ENCODE measurements at regions not wholly inside any gene's neighbourhood (a gene's known extent, or its start where the extent isn't known, plus 50 kb on each side); places are given as distances from the start of the nearest gene placed in this dataset.

DNA sequence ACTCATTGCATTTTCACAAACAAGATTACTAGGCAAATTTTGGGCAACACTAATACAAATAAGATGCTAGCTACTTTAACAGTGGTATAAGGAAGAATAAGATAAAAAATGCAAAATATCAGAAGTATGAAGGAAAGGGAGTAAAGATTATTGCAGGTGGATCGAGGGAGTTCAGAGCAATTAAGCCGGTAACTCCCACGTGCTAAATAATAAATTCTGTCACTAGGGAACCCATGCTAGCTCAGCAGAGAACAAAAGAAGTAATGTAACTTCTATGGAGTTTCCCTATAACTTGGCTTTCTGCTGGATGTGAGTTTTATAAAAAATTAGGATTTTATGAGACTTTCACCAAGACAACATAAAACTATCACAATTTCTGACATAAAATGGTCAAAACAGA lies 470.5 kb upstream of the RGS18 start:
- peaks cover 0 to 3% (median 0%) of the 10 kb centered on the region in 4 donors for H3K9me3 ChIP-seq
- 61 to 68% methylated on average over 3 of the region's 3 CpGs for WGBS, 2 donors

DNA sequence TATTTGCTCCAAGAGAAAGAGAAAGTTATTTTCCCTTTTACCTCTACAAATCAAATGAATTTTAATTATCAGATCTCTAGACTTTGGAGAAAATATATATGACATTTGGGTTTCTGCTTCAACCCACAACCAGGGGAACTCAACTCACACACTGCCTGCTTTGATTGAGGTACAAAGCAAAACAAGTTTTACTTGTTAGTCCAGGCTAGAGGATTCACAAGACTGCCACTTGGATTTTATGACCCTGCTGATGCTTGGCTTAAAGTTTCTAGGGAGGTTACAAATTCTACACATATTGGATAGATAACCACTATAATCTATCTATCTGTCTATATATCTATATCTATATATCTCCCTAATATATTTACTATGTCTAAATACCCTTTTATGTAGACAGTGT lies 467.3 kb upstream of the RGS18 start:
- H3K36me3 ChIP-seq = no peaks in the 10 kb centered on the region
- H3K4me3 ChIP-seq = no peak overlapping the region
- peaks cover 0 to 3% (median 0%) of the 10 kb centered on the region in 4 donors for H3K9me3 ChIP-seq
- H3K4me1 ChIP-seq = no peaks in the 10 kb centered on the region
- ATAC-seq (ENCODE audit: low FRiP score in 2 of 2) (no peak), DNase-seq (no peak)
- no peak overlapping the region for H3K27ac ChIP-seq
- no peak for TF ChIP-seq EP300 (IDR thresholded peaks at IDR 0.05)
- TF ChIP-seq, protein P1, sequence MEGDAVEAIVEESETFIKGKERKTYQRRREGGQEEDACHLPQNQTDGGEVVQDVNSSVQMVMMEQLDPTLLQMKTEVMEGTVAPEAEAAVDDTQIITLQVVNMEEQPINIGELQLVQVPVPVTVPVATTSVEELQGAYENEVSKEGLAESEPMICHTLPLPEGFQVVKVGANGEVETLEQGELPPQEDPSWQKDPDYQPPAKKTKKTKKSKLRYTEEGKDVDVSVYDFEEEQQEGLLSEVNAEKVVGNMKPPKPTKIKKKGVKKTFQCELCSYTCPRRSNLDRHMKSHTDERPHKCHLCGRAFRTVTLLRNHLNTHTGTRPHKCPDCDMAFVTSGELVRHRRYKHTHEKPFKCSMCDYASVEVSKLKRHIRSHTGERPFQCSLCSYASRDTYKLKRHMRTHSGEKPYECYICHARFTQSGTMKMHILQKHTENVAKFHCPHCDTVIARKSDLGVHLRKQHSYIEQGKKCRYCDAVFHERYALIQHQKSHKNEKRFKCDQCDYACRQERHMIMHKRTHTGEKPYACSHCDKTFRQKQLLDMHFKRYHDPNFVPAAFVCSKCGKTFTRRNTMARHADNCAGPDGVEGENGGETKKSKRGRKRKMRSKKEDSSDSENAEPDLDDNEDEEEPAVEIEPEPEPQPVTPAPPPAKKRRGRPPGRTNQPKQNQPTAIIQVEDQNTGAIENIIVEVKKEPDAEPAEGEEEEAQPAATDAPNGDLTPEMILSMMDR (IDR thresholded peaks at IDR 0.05) = no peak
- no peak for TF ChIP-seq POLR2A (IDR thresholded peaks at IDR 0.05)
- no peak for TF ChIP-seq POLR2AphosphoS5 (IDR thresholded peaks at IDR 0.05)
- H3K27me3 ChIP-seq = no peaks in the 10 kb centered on the region

More for the DNA sequence above, 470.5 kb upstream of the RGS18 start:
- Histone ChIP-seq H3K36me3 (no peaks in the 10 kb centered on the region), H3K27ac (no peak overlapping the region), H3K27me3 (no peaks in the 10 kb centered on the region), H3K4me1 (no peaks in the 10 kb centered on the region), H3K4me3 (no peak overlapping the region)
- DNase-seq = no peak
- TF ChIP-seq, protein P1 (IDR thresholded peaks at IDR 0.05) = no peak
- TF ChIP-seq POLR2AphosphoS5 (IDR thresholded peaks at IDR 0.05) (no peak), POLR2A (IDR thresholded peaks at IDR 0.05) (no peak), EP300 (IDR thresholded peaks at IDR 0.05) (no peak)
- ATAC-seq (ENCODE audit: low FRiP score in 2 of 2) = no peak

DNA sequence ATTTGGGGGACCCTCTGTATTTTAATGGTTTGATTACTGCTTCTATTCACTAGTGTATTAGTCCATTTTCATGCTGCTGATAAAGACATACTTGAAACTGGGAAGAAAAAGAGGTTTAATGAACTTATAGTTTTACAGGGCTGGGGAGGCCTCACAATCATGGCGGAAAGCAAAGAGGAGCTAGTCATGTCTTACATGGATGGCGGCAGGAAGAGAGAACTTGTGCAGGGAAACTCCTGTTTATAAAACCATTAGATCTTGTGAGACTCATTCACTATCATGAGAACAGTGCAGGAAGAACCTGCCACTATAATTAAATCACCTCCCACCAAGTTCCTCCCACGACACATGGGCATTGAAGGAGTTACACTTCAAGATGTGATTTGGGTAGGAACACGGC lies 464.5 kb upstream of the RGS18 start:
- no peaks in the 10 kb centered on the region for H3K36me3 ChIP-seq
- no peaks in the 10 kb centered on the region for H3K27me3 ChIP-seq
- ATAC-seq (ENCODE audit: low FRiP score in 2 of 2) (no peak), DNase-seq (no peak)
- H3K9me3 ChIP-seq = peaks cover 0 to 3% (median 0%) of the 10 kb centered on the region in 4 donors
- H3K4me3 ChIP-seq = no peak overlapping the region
- WGBS, 2 donors = 82 to 89% methylated on average over 4 of the region's 4 CpGs
- H3K27ac ChIP-seq = no peak overlapping the region
- no peaks in the 10 kb centered on the region for H3K4me1 ChIP-seq
- TF ChIP-seq, protein P1 (IDR thresholded peaks at IDR 0.05) = no peak
- no peak for TF ChIP-seq EP300 (IDR thresholded peaks at IDR 0.05)
- no peak for TF ChIP-seq POLR2A (IDR thresholded peaks at IDR 0.05)
- no peak for TF ChIP-seq POLR2AphosphoS5 (IDR thresholded peaks at IDR 0.05)

DNA sequence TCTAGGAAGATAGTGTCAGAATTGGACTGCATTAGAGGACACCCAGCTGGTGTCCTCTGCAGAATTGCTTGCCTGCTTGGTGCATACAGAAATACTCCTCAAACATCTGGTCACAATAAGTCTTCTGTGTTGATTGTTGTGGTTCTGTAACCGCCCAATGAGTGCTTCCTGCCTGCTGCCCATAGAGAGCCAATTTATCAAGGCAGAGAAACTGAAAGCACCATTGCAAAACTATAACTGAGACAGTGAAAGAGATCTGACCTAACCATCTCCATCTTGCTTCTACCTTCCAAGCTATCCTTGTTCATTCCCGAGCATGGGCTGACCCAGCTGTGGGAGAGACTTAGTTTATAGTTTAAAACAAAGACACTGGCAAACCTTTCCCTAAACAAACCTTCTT lies 462.4 kb upstream of the RGS18 start:
- H3K4me1 ChIP-seq = no peaks in the 10 kb centered on the region
- WGBS, 2 donors = 55 to 68% methylated on average over 2 of the region's 2 CpGs
- ATAC-seq (ENCODE audit: low FRiP score in 2 of 2) = no peak
- TF ChIP-seq EP300 (IDR thresholded peaks at IDR 0.05) = no peak
- TF ChIP-seq, protein P1 (IDR thresholded peaks at IDR 0.05) = no peak
- TF ChIP-seq POLR2AphosphoS5 (IDR thresholded peaks at IDR 0.05) = no peak
- no peak for TF ChIP-seq POLR2A (IDR thresholded peaks at IDR 0.05)
- H3K4me3 ChIP-seq = no peak overlapping the region
- H3K9me3 ChIP-seq = peaks cover 0 to 3% (median 0%) of the 10 kb centered on the region in 4 donors
- H3K27me3 ChIP-seq = no peaks in the 10 kb centered on the region
- no peak overlapping the region for H3K27ac ChIP-seq
- no peak for DNase-seq
- H3K36me3 ChIP-seq = no peaks in the 10 kb centered on the region

DNA sequence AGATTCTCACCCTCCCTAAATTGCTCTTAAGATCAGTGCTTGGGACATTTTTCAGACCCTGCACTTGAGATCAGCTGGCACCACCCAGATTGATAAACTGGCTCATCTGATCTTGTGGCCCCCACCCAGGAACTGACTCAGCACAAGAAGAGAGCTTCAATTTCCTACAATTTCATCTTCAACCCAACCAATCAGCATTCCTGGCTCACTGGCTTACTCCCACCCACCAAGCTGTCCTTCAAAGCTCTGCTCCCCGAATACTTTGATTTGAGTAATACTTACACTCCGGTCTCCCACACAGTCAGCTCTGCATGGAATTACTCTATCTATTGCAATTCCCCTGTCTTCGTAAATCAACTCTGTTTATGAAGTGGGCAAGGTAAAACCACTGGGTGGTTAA lies 461.9 kb upstream of the RGS18 start:
- Histone ChIP-seq H3K4me3 (no peak overlapping the region), H3K4me1 (no peaks in the 10 kb centered on the region), H3K27ac (no peak overlapping the region), H3K9me3 (peaks cover 0 to 3% (median 0%) of the 10 kb centered on the region in 4 donors), H3K36me3 (no peaks in the 10 kb centered on the region), H3K27me3 (no peaks in the 10 kb centered on the region)
- TF ChIP-seq POLR2AphosphoS5 (IDR thresholded peaks at IDR 0.05) (no peak), POLR2A (IDR thresholded peaks at IDR 0.05) (no peak), EP300 (IDR thresholded peaks at IDR 0.05) (no peak)
- TF ChIP-seq, protein P1 (IDR thresholded peaks at IDR 0.05) = no peak
- ATAC-seq (ENCODE audit: low FRiP score in 2 of 2) = no peak
- no peak for DNase-seq
- 79 to 81% methylated on average over 3 of the region's 3 CpGs for WGBS, 2 donors

All from upper lobe of left lung (tissue), 6 donors.